H1 (cell line): ENCODE measurements at regions not wholly inside any gene's neighbourhood (a gene's known extent, or its start where the extent isn't known, plus 50 kb on each side); places are given as distances from the start of the nearest gene placed in this dataset.

Source experiments
- ATF2 ChIP-seq: IDR thresholded peaks from 2 replicates; pipeline ENCODE4 v1.6.1; 2012; ENCODE audit warnings: low read length, inconsistent platforms
- BRCA1 ChIP-seq: IDR thresholded peaks from 2 replicates; pipeline ENCODE4 v1.6.1; 2012; ENCODE audit warnings: low read depth, low read length, improper control_type of control experiment
- CHD1 ChIP-seq: IDR thresholded peaks from 2 replicates; pipeline ENCODE4 v1.6.1; 2012; ENCODE audit warnings: low read depth, low read length, improper control_type of control experiment
- E2F6 ChIP-seq: IDR thresholded peaks from 2 replicates; pipeline ENCODE4 v1.6.1; 2012; ENCODE audit warnings: inconsistent platforms
- POLR2A ChIP-seq, 2 experiments: IDR thresholded peaks; 1 replicate in 1 of 2; 2 replicates in 1 of 2; pipeline ENCODE4 v1.6.1; 2011; ENCODE audit warnings: low read depth in 2 of 2, low read length in 2 of 2, mild to moderate bottlenecking in 2 of 2; ENCODE audit errors: control extremely low read depth in 1 of 2

- TF ChIP-seq POLR2A (IDR thresholded peaks at IDR 0.05; ENCODE audit: control extremely low read depth in 1 of 2, low read depth in 2 of 2, low read length in 2 of 2) (no peak), E2F6 (no peak), BRCA1 (no peak), CHD1 (no peak), ATF2 (no peak)
Observed at GRCh38 chr9:120080849-120081248, 499.1 kb downstream of the CDK5RAP2 start (continued).
